ENCODE measurements at regions not wholly inside any gene's neighbourhood (a gene's known extent, or its start where the extent isn't known, plus 50 kb on each side); places are given as distances from the start of the nearest gene placed in this dataset.
A peak's percentile ranks its signal among the peaks of the same experiment; 100 is the strongest.

DNA sequence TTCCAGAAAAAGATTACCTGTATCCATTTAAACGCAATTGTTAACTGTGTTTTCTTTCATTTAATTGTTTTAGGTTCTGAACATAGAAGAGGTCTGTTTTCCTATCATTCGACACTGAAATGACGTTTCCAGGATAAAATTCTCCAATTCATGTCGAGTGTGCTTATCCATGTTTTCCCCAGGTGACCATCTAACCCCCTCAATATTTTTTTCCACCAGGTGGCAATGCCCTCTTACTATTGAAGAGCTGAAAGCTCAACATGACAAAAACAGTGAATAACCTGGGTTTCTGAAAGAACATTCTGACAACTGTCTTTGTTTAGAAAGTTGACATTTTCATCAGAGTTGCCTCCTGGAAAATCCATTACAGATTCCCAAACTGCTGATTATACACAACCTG lies 948.7 kb downstream of the KCNJ2 start:
- Histone ChIP-seq H3K4me1 (ENCODE audit: control insufficient read depth, extremely low read depth, insufficient read depth, low read length) (no peaks in the 10 kb centered on the region), H3K4me2 (ENCODE audit: control insufficient read depth, extremely low read depth, insufficient read depth, low read depth, low read length) (no peak overlapping the region), H3K9ac (ENCODE audit: control insufficient read depth, extremely low read depth, insufficient read depth, low read length) (no peak overlapping the region), H3K36me3 (ENCODE audit: control insufficient read depth in 2 of 2, extremely low read depth in 1 of 2, insufficient read depth in 2 of 2, low read length in 2 of 2) (no peaks in the 10 kb centered on the region), H3K9me3 (ENCODE audit: control insufficient read depth, low read depth, low read length) (no peaks in the 10 kb centered on the region), H2AFZ (ENCODE audit: control insufficient read depth, low read length) (no peak overlapping the region), H3K27me3 (ENCODE audit: control insufficient read depth, extremely low read depth, insufficient read depth, low read length) (no peaks in the 10 kb centered on the region), H4K20me1 (ENCODE audit: control insufficient read depth, extremely low read depth, insufficient read depth, low read length) (no peaks in the 10 kb centered on the region), H3K9me1 (ENCODE audit: control insufficient read depth, extremely low read depth, insufficient read depth, low read length) (no peaks in the 10 kb centered on the region), H3K27ac (ENCODE audit: control insufficient read depth, insufficient read depth, low read length) (no peak overlapping the region), H3K79me2 (ENCODE audit: control insufficient read depth, insufficient read depth, low read length) (no peaks in the 10 kb centered on the region), H3K4me3 (ENCODE audit: control insufficient read depth in 2 of 3, extremely low read depth in 1 of 3, insufficient read depth in 2 of 3, low read depth in 1 of 3, low read length in 3 of 3) (no peak overlapping the region)
- dilution Hi-C loops (cut with MboI; ENCODE audit: extremely low pct_ligation_motif_present, low sequenced_read_pairs), result no loop called here
- FAIRE-seq, result peak; percentile 79
- DNase-seq (ENCODE audit: low read depth, low spot score), result no peak
- TF ChIP-seq, protein P1, sequence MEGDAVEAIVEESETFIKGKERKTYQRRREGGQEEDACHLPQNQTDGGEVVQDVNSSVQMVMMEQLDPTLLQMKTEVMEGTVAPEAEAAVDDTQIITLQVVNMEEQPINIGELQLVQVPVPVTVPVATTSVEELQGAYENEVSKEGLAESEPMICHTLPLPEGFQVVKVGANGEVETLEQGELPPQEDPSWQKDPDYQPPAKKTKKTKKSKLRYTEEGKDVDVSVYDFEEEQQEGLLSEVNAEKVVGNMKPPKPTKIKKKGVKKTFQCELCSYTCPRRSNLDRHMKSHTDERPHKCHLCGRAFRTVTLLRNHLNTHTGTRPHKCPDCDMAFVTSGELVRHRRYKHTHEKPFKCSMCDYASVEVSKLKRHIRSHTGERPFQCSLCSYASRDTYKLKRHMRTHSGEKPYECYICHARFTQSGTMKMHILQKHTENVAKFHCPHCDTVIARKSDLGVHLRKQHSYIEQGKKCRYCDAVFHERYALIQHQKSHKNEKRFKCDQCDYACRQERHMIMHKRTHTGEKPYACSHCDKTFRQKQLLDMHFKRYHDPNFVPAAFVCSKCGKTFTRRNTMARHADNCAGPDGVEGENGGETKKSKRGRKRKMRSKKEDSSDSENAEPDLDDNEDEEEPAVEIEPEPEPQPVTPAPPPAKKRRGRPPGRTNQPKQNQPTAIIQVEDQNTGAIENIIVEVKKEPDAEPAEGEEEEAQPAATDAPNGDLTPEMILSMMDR (optimal IDR thresholded peaks at IDR 0.05 in 1 of 3, IDR thresholded peaks at IDR 0.05 in 1 of 3, conservative IDR thresholded peaks at IDR 0.05 in 1 of 3; ENCODE audit: extremely low read depth in 1 of 3, insufficient read depth in 2 of 3, low read length in 3 of 3), result peak; percentile 44 to 54 (median 47)
- TF ChIP-seq EZH2 (IDR thresholded peaks at IDR 0.05; ENCODE audit: low read length), result no peak

DNA sequence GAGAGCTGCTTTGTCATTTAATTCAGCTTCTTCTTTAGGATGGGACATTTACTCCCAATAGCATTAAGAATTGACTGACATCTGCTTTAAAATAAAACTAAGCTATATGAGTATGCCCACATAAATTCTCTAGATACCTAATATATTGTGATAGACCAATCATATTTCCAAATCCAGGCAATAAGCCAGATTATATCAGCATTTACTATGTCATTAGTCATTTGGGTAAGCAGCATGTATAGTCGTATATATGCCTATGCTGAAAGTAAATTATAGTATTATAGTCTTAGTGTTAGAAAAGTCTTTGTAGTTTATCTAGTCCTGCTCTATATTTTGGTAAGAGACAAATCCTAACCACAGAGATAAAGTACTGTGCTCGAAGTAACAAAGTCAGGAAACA lies 958.1 kb downstream of the KCNJ2 start:
- Histone ChIP-seq H2AFZ (ENCODE audit: control insufficient read depth, low read length) (no peak overlapping the region), H3K9me3 (ENCODE audit: control insufficient read depth, low read depth, low read length) (no peaks in the 10 kb centered on the region), H3K36me3 (ENCODE audit: control insufficient read depth in 2 of 2, extremely low read depth in 1 of 2, insufficient read depth in 2 of 2, low read length in 2 of 2) (no peaks in the 10 kb centered on the region), H3K4me3 (ENCODE audit: control insufficient read depth in 2 of 3, extremely low read depth in 1 of 3, insufficient read depth in 2 of 3, low read depth in 1 of 3, low read length in 3 of 3) (no peak overlapping the region), H3K4me1 (ENCODE audit: control insufficient read depth, extremely low read depth, insufficient read depth, low read length) (no peaks in the 10 kb centered on the region), H3K27ac (ENCODE audit: control insufficient read depth, insufficient read depth, low read length) (no peak overlapping the region), H3K4me2 (ENCODE audit: control insufficient read depth, extremely low read depth, insufficient read depth, low read depth, low read length) (no peak overlapping the region), H3K9ac (ENCODE audit: control insufficient read depth, extremely low read depth, insufficient read depth, low read length) (no peak overlapping the region), H3K27me3 (ENCODE audit: control insufficient read depth, extremely low read depth, insufficient read depth, low read length) (no peaks in the 10 kb centered on the region), H3K79me2 (ENCODE audit: control insufficient read depth, insufficient read depth, low read length) (no peaks in the 10 kb centered on the region), H3K9me1 (ENCODE audit: control insufficient read depth, extremely low read depth, insufficient read depth, low read length) (no peaks in the 10 kb centered on the region), H4K20me1 (ENCODE audit: control insufficient read depth, extremely low read depth, insufficient read depth, low read length) (no peaks in the 10 kb centered on the region)
- no peak for TF ChIP-seq EZH2 (IDR thresholded peaks at IDR 0.05; ENCODE audit: low read length)
- TF ChIP-seq, protein P1 (optimal IDR thresholded peaks at IDR 0.05 in 1 of 3, IDR thresholded peaks at IDR 0.05 in 1 of 3, conservative IDR thresholded peaks at IDR 0.05 in 1 of 3; ENCODE audit: extremely low read depth in 1 of 3, insufficient read depth in 2 of 3, low read length in 3 of 3), result no peak
- DNase-seq (ENCODE audit: low read depth, low spot score) (no peak), FAIRE-seq (no peak)
- dilution Hi-C loops (cut with MboI; ENCODE audit: extremely low pct_ligation_motif_present, low sequenced_read_pairs), result no loop called here

All from keratinocyte (primary cell).